ENCODE measurements at regions not wholly inside any gene's neighbourhood (a gene's known extent, or its start where the extent isn't known, plus 50 kb on each side); places are given as distances from the start of the nearest gene placed in this dataset.

GRCh38 chr3:21801631-21802030 is 50.6 kb upstream of the ZNF385D start:
- TF ChIP-seq CTCF (IDR thresholded peaks at IDR 0.05; ENCODE audit: insufficient read depth, low read depth, low read length, missing control alignments) = no peak
- H3K4me3 ChIP-seq (ENCODE audit: low read depth, low read length) = no peak overlapping the region
- no peak for DNase-seq (ENCODE audit: low read depth)

DNA sequence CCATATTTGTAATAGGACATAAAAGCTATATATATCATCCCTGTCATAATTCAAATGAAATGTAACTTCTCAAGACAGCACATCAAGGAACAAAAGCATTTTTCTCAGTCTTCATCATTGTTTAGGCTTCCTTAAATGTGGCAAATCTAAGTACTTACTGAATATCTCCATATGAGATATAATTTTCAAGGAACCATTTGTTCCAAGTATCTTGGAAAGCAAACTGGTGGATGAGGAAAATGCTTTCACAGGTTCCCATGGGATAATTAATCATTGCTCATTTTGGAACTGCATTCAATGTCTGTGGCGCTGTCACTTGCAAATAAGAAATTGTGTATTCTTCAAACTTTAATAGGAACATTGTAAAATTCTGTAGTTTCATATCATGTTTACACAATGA is 52.6 kb upstream of the ZNF385D start:
- H3K4me3 ChIP-seq (ENCODE audit: low read depth, low read length) = no peak overlapping the region
- no peak for TF ChIP-seq CTCF (IDR thresholded peaks at IDR 0.05; ENCODE audit: insufficient read depth, low read depth, low read length, missing control alignments)
- no peak for DNase-seq (ENCODE audit: low read depth)

GRCh38 chr3:21804330-21804729 is 53.3 kb upstream of the ZNF385D start:
- TF ChIP-seq CTCF (IDR thresholded peaks at IDR 0.05; ENCODE audit: insufficient read depth, low read depth, low read length, missing control alignments) = no peak
- no peak for DNase-seq (ENCODE audit: low read depth)
- no peak overlapping the region for H3K4me3 ChIP-seq (ENCODE audit: low read depth, low read length)

DNA sequence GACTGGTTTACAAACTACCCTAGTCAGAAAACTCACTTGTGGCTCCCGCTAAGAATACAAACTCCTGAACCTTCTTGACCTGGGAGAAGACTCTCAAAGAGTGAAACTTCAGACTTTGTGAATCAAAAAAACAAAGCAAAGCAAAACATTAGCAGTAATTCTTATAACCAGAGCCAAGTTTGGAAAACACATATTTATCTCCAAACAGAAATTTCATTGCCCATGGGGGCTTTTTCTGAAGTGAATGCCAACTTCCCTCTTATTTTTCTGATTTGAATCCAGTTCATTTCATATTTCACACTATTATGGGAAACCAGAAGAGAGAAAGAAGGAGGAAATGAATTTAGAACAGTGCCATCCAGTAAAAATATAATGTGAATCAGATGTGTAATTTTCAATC is 55.7 kb upstream of the ZNF385D start:
- TF ChIP-seq CTCF (IDR thresholded peaks at IDR 0.05; ENCODE audit: insufficient read depth, low read depth, low read length, missing control alignments) = no peak
- DNase-seq (ENCODE audit: low read depth) = no peak
- no peak overlapping the region for H3K4me3 ChIP-seq (ENCODE audit: low read depth, low read length)

DNA sequence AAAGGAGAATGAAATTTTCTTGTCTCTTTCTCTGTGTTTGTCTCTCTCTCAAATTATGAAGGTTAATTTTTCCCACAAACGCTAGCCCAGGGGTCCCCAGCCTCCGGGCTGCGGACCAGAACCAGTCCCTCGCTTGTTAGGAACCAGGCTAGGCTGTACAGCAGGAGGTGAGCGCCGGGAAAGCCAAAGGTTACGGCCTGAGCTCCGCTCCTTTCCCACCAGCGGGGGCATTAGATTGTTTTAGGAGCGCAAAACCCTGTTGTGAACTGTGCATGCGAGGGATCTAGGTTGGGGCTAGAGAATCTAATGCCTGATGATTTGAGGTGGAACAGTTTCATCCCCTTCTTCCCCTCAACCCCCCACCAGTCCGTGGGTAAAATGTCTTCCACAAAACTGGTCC is 74.7 kb upstream of the ZNF385D start:
- DNase-seq (ENCODE audit: low read depth) = no peak
- no peak overlapping the region for H3K4me3 ChIP-seq (ENCODE audit: low read depth, low read length)
- no peak for TF ChIP-seq CTCF (IDR thresholded peaks at IDR 0.05; ENCODE audit: insufficient read depth, low read depth, low read length, missing control alignments)

DNA sequence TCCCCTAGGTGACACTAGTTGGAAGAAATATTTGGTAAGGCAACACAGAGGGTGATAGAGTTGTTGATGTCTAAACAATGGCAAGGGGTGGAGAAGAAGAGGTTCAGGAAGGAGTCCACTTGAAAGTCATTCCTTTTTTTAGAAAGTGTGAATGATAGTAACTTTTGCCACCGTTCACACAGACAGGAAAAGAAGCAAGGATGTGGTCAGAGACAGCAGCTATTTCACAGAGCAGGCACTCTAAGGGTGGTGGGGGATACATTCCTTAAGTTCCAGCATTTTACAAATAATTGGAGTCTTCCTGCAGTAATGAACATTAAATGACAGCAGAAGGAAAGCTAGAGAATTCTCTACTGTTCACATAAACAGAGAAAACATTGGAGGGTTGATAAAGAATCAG is 75.4 kb upstream of the ZNF385D start:
- no peak for DNase-seq (ENCODE audit: low read depth)
- no peak overlapping the region for H3K4me3 ChIP-seq (ENCODE audit: low read depth, low read length)
- TF ChIP-seq CTCF (IDR thresholded peaks at IDR 0.05; ENCODE audit: insufficient read depth, low read depth, low read length, missing control alignments) = no peak

DNA sequence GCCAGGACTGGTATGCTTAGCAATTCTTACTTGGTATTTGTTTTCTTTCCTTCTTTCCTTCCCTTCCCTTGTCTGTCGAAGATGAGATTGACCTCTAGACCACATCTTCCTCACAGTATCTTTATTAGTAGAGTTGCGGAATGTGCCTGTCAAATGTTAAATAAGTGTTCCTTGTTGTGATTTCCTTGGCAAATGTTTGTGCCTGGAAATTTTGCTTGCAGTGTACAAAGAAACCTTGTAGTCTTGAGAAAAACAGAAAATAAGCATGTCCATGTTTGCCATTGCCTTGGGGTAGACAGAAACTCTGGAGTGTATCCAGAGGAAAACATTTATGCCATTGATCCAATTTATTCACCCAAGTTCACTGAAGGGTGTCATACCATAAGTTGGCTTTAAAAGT is 79.5 kb upstream of the ZNF385D start:
- H3K4me3 ChIP-seq (ENCODE audit: low read depth, low read length) = no peak overlapping the region
- no peak for TF ChIP-seq CTCF (IDR thresholded peaks at IDR 0.05; ENCODE audit: insufficient read depth, low read depth, low read length, missing control alignments)
- DNase-seq (ENCODE audit: low read depth) = no peak
